SH-SY5Y (cell line): ENCODE measurements at regions not wholly inside any gene's neighbourhood (a gene's known extent, or its start where the extent isn't known, plus 50 kb on each side); places are given as distances from the start of the nearest gene placed in this dataset.

Experiments
- GATA2 ChIP-seq: IDR thresholded peaks from 2 replicates; pipeline ENCODE4 v1.6.1; 2011; ENCODE audit warnings: mild to moderate bottlenecking, low read depth, low read length
- GATA3 ChIP-seq: IDR thresholded peaks from 2 replicates; pipeline ENCODE4 v1.6.1; 2011; ENCODE audit warnings: low read depth, mild to moderate bottlenecking, low read length, moderate library complexity

- TF ChIP-seq GATA2 = no peak
- TF ChIP-seq GATA3 = no peak
These were observed 50.8 kb upstream of the SMIM36 start for GRCh38 chr17:55561973-55562495.

DNA sequence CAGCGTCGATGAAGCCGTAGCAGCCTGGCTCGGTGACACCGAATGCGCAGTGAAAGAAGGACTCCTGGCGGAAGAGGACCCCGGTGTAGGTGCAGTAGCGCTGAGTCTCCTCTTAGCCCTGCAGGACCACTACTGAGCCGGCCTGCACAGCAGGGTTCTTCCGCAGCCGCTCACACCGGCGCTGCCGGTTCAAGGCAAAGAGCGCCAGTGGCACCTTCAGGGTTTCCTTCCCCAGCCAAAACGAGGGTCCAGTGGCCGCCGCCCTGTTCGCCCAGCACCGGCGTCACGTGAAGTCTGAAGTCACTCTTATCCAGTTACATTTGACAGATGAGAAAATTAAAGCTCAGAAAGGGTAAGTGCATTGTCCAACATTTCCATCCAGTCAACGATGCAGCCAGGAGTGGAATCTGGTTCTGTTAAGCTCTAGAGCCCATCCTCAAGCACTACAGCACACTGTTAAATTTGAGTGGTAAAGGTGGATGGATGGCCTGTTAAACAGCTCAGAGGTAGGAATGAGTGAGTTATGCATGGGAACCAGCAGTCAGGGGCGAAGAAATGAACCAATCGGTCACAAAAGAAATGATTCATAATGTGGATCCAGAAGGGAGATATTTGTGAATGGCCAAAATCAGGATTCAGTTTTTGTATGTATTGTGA, 50.2 kb upstream of the SMIM36 start:
- TF ChIP-seq GATA3 = no peak
- no peak for TF ChIP-seq GATA2
